Suppressor macrophage (primary cell): ENCODE measurements at regions not wholly inside any gene's neighbourhood (a gene's known extent, or its start where the extent isn't known, plus 50 kb on each side); places are given as distances from the start of the nearest gene placed in this dataset.
"Not testable (repeated sequence)": the region's sequence is repeated elsewhere in the genome, so short reads cannot be mapped to it uniquely, and the experiment has no call there.

ENCODE experiments used
- DNase-seq, 4 experiments: peaks; one replicate each; pipeline ENCODE4 v3.0.0-alpha.2; 2020 to 2022

DNA sequence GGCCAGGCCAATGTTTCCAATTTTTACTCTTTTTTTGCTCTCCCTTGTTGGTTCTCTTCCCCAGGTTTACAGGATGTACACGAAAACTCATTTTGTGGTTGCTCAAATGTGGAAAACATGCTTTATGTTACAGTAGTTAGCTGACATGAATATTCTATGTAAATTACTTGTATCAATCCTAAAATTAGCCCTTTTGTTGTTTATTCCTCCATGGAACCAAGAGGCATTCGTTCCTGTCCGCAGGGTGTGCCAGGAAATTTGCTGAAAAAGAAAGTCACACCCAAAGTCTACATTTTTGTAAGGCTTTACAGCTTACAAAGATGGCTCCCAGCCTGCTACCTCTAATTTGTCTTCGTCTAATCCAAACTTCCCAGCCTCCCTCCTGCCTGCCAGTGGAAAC is 652.3 kb downstream of the ETS1 start:
- DNase-seq, result no peak

GRCh38 chr11:127933961-127934360 is 653.4 kb downstream of the ETS1 start:
- DNase-seq, result not testable (repeated sequence)

GRCh38 chr11:127931803-127932202 is 655.6 kb downstream of the ETS1 start:
- DNase-seq, result no peak

DNA sequence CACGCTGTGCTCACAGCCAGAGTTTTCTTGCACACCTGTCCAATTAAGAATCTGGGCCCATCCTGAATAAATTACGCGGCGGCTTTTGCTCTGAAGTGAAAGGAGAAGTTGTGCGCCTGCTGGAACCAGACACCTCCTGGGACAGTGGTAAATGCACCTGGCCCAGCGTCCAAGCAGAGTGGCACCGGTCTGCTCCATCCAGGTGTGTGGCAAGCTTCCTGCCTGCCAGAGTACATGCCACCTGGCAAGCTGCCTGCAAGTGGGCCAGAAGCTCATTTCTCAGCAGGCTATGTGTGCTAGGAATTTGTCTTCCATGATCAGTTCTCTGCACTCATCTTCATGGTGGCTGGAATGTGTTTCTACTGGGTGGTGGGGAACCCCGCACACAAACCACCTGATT is 660.6 kb downstream of the ETS1 start:
- no peak for DNase-seq

- DNase-seq, result no peak
Observed at GRCh38 chr11:127925475-127925874, 661.9 kb downstream of the ETS1 start.

- DNase-seq, result peak in 3 of 4 experiments; percentile 3 to 36 (median 7)
Observed at GRCh38 chr11:127919206-127920000, 668.0 kb downstream of the ETS1 start.

DNA sequence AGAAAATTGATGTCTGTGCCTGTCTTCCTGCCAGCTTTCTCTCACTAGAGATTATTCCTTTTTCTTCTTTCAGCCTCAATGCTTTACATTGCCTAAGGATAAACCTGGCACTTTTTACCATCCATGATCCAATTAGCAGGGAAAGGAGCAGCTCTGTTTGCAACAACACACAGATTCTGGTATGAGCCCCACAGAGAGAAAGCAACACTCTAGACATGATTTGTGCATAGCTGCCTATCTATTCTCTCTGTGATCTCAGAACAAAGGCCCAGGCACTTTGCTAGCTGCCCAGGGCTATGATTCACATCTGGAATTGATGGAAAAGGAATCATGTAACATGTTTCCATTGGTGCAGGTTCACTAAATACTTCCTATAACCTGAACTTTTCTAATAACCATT is 685.0 kb downstream of the ETS1 start:
- DNase-seq, result no peak

DNA sequence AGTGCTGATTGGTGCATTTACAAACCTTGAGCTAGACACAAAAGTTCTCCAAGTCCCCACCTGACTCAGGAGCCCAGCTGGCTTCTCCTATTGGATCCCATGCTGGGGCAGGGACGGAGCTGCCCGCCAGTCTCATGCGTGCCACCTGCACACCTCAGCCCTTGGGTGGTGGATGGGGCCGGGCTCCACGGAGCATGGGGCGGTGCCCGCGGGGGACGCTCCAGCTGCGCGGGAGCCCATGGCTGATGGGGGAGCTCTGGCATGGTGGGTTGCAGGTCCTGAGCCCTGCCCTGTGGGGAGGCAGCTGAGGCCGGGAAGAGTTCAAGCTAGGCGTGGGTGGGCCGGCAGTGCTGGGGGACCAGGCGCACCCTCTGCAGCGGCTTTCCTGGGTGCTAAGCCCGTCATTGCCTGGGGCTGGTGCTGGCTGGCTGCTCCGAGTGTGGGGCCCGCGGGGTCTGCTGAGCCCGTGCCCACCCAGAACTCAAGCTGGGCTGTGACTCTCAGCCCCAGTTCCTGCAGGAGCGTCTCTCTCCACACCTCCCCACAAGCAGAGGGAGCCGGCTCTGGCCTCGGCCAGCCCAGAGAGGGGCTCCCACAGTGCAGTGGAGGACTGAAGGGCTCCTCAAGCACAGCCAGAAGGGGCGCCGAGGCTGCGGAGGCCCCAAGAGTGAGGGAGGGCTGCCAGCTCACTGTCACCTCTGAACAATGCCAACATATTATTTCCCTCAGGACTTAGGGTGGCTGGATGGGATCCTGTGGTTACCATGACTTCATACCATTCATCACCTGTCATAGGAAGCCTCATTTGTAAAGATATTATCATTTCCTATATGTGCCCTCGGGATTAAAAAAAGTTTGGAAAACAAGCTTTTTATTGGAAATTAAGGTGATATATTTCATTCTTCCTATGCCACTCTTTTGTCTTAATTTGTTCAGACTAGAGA is 688.7 kb downstream of the ETS1 start:
- DNase-seq, result no peak

GRCh38 chr11:127895776-127896175 is 691.6 kb downstream of the ETS1 start:
- DNase-seq, result no peak

- no peak for DNase-seq
Observed at GRCh38 chr11:127894316-127894715, 693.0 kb downstream of the ETS1 start.

GRCh38 chr11:127890030-127890615 is 697.2 kb downstream of the ETS1 start:
- DNase-seq, result no peak

DNA sequence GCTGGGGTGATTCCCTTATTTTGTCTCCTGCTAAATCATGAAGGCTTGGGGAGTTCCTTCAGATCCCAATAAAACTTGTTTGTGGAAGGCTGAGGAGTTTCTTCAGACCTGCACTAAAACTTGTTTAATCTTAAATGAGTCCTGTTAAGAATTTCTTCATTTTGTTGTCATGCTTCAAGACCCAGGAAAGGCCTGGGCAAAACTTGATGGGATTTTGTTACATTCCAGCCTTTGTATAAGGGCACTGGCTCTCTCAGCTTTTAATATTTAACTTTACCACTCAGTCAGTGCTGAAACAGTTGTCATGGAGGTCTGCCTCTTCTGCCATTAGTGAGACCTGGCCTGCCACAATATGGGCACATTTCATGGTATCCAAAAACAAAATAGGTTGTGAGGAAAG is 699.0 kb downstream of the ETS1 start:
- DNase-seq, result no peak

DNA sequence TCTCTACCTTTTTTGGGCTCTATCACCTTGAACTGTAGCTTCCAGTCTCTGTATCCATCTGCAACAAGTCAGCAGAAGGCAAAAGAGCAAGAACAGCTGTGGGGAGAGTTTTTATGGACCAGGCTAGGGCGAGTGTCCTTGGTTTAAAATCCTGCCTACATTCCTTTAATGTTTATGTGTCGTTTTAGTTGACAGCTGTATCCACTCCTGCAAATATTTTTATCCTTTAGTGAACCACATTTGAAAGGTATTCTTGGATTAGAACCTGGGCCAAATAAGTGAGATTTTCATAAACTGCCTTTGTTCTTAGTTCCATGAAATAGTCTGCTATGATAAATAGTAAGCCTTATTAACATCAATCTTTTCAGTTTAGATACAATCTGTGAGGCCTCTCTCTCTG is 712.2 kb downstream of the ETS1 start:
- DNase-seq, result no peak

DNA sequence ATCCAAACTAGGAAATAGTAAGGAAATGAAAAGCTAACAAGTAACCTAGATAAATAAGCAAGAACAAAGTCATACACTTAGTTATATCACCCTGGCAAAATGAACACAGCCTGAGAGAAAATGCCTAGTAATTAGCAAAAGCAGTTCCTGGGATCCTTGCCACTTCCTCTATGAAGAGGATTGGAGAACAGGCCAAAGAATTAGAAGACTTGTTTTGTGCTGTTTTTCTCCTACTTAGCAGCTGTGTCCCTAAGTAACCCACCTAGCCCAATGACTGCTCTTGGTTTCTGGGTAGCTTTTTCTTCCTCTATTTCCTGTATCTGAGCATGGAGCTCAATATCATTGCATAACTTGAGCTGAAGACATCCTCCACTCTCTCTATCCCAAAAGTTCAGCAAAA is 713.9 kb downstream of the ETS1 start:
- no peak for DNase-seq

DNA sequence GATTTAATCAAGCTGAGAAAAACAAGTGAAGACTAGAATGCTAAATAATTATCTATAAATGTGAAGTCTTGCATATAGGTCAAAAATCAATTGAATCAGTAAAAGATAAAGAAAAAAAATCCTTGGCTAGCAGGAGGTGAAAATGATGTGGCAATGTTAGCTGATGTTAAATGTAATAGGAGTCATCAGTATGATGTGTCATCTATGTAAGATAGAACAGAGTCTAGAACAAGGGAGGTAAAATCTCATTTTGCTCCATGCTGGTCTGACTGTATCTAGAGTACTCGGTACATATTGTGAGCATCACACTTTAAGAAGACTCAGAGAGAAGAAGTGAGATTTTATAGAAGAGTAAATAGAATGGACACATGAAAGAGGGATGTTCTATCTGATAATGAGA is 721.2 kb downstream of the ETS1 start:
- DNase-seq, result no peak

- DNase-seq, result no peak
Observed at GRCh38 chr11:127864861-127865260, 722.5 kb downstream of the ETS1 start.

DNA sequence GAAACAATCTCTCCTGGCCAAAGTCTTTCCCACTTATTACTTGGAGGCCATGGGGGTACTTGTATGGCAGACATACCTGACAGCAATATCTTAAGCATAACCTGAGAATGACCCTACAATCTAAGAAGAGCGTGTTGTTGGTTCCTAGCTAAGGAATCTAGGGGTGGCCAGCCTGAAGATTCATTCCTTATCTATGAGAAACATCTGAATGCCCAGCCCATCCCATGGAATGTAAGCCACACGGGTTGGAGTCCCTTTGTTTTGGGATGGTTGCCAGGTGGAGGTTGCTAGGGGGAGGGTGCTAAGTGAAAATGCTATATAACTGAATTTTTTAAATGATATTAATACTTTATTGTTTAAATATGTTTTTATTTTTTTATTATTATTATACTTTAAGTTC is 725.0 kb downstream of the ETS1 start:
- no peak for DNase-seq

- DNase-seq, result no peak
Observed at GRCh38 chr11:127859941-127860354, 727.4 kb downstream of the ETS1 start.

- no peak for DNase-seq
Observed at GRCh38 chr11:127844876-127845275, 742.5 kb downstream of the ETS1 start.

GRCh38 chr11:127843483-127844396 is 743.6 kb downstream of the ETS1 start:
- DNase-seq, result peak; percentile 59 to 83 (median 74)

- DNase-seq, result no peak
Observed at GRCh38 chr11:127825183-127825582, 762.2 kb downstream of the ETS1 start.

DNA sequence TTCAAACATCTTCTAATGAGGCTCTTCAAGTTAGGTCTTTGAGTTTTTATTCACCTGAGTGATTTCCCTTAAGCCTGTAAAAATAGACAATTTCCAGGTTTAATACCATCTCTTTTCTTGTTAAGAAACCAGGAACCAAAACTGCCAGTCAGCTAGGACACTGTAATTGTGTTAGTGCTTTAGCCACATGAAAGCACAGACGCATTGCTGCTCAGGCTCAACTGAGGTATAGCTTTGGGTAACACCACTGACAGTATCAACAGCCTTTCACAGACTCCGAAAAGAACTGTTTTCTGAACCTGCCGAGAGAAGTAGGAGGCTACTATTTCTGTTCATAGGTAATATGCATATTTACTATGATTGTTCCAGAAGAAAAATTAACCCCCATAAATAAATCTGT is 768.7 kb downstream of the ETS1 start:
- no peak for DNase-seq
